GM21381 (cell line): ENCODE measurements at regions not wholly inside any gene's neighbourhood (a gene's known extent, or its start where the extent isn't known, plus 50 kb on each side); places are given as distances from the start of the nearest gene placed in this dataset.
"Not testable (repeated sequence)": the region's sequence is repeated elsewhere in the genome, so short reads cannot be mapped to it uniquely, and the experiment has no call there.

Experiments used
- ATAC-seq: cut with Tn5 transposase; IDR thresholded peaks from one replicate; pipeline ENCODE4 v1.9.1; 2021; ENCODE audit warnings: mild to moderate bottlenecking, moderate library complexity; ENCODE audit not compliant: unreplicated experiment

GRCh38 chr16:65375651-65376050 lies 253.8 kb upstream of the CDH11 start:
- no peak for ATAC-seq

- ATAC-seq = no peak
These were observed 251.2 kb upstream of the CDH11 start for GRCh38 chr16:65373097-65373496.

- no peak for ATAC-seq
These were observed 250.3 kb upstream of the CDH11 start for GRCh38 chr16:65372171-65372570.

GRCh38 chr16:65365732-65366715 lies 244.2 kb upstream of the CDH11 start:
- ATAC-seq = no peak

GRCh38 chr16:65356721-65357120 lies 234.9 kb upstream of the CDH11 start:
- not testable (repeated sequence) for ATAC-seq

- ATAC-seq = no peak
These were observed 233.8 kb upstream of the CDH11 start for GRCh38 chr16:65355706-65356105.

- ATAC-seq = no peak
These were observed 231.3 kb upstream of the CDH11 start for GRCh38 chr16:65353183-65353582.

- ATAC-seq = no peak
These were observed 227.8 kb upstream of the CDH11 start for GRCh38 chr16:65349626-65350025.

GRCh38 chr16:65343556-65343955 lies 221.7 kb upstream of the CDH11 start:
- ATAC-seq = no peak

GRCh38 chr16:65342231-65342866 lies 220.5 kb upstream of the CDH11 start:
- ATAC-seq = no peak

GRCh38 chr16:65339062-65339461 lies 217.2 kb upstream of the CDH11 start:
- no peak for ATAC-seq

- no peak for ATAC-seq
These were observed 214.3 kb upstream of the CDH11 start for GRCh38 chr16:65336160-65336559.

GRCh38 chr16:65334081-65334480 lies 212.2 kb upstream of the CDH11 start:
- no peak for ATAC-seq

- ATAC-seq = no peak
These were observed 211.4 kb upstream of the CDH11 start for GRCh38 chr16:65333283-65333682.

GRCh38 chr16:65327346-65327745 lies 205.5 kb upstream of the CDH11 start:
- ATAC-seq = no peak

GRCh38 chr16:65323655-65324237 lies 201.9 kb upstream of the CDH11 start:
- ATAC-seq = no peak

- no peak for ATAC-seq
These were observed 197.9 kb upstream of the CDH11 start for GRCh38 chr16:65319621-65320231.

- ATAC-seq = no peak
These were observed 196.9 kb upstream of the CDH11 start for GRCh38 chr16:65318590-65319257.

- no peak for ATAC-seq
These were observed 196.3 kb upstream of the CDH11 start for GRCh38 chr16:65318138-65318537.

- no peak for ATAC-seq
These were observed 194.9 kb upstream of the CDH11 start for GRCh38 chr16:65316808-65317207.
